K562 (cell line): ENCODE measurements at regions not wholly inside any gene's neighbourhood (a gene's known extent, or its start where the extent isn't known, plus 50 kb on each side); places are given as distances from the start of the nearest gene placed in this dataset.

Experiments used
- EZH2 ChIP-seq: IDR thresholded peaks from 2 replicates; pipeline ENCODE4 v1.6.1; 2012; ENCODE audit warnings: low read depth, mild to moderate bottlenecking, inconsistent platforms, low read length, borderline replicate concordance
- POLR2AphosphoS5 ChIP-seq: IDR thresholded peaks from 2 replicates; pipeline ENCODE4 v1.6.1; 2011; ENCODE audit warnings: mild to moderate bottlenecking, low read depth, low read length, moderate library complexity; ENCODE audit not compliant: control insufficient read depth, insufficient read depth
- SNAPC5 ChIP-seq: fragments of 250-450 bp; sonication (Bioruptor Pico); IDR thresholded peaks from 2 replicates; pipeline ENCODE4 v1.8.0; 2021; ENCODE audit warnings: moderate library complexity, mild to moderate bottlenecking, inconsistent platforms
- TAF1 ChIP-seq: IDR thresholded peaks from 2 replicates; pipeline ENCODE4 v1.6.1; 2011; ENCODE audit warnings: mild to moderate bottlenecking, low read length, moderate library complexity; ENCODE audit not compliant: insufficient read depth, control insufficient read depth, severe bottlenecking; ENCODE audit errors: extremely low read depth
- ZNF282 ChIP-seq: sonication (generic); formaldehyde crosslinking; IDR thresholded peaks from 2 replicates; pipeline ENCODE4 v1.8.1; 2023; ENCODE audit warnings: missing genetic modification reagents

GRCh38 chr1:5616366-5617178, 375.7 kb downstream of the NPHP4 start:
- no peak for TF ChIP-seq SNAPC5 (CRISPR knock-in tag)
- no peak for TF ChIP-seq ZNF282
- no peak for TF ChIP-seq POLR2AphosphoS5
- TF ChIP-seq TAF1, result no peak
- TF ChIP-seq EZH2, result no peak
